Ectodermal cell (in vitro differentiated cells): ENCODE measurements at regions not wholly inside any gene's neighbourhood (a gene's known extent, or its start where the extent isn't known, plus 50 kb on each side); places are given as distances from the start of the nearest gene placed in this dataset.
"Not testable (repeated sequence)": the region's sequence is repeated elsewhere in the genome, so short reads cannot be mapped to it uniquely, and the experiment has no call there.

Experiments
- H3K27ac ChIP-seq: 2 replicates; pipeline ENCODE4 v1.7.0; 2013; ENCODE audit warnings: mild to moderate bottlenecking, low read depth, low read length; ENCODE audit not compliant: insufficient read depth, poor library complexity, severe bottlenecking
- H3K27me3 ChIP-seq: 2 replicates; pipeline ENCODE4 v1.7.0; 2013; ENCODE audit warnings: mild to moderate bottlenecking, low read length; ENCODE audit not compliant: insufficient read depth, control insufficient read depth, poor library complexity, severe bottlenecking
- H3K36me3 ChIP-seq: one replicate; pipeline ENCODE4 v1.7.0; 2013; ENCODE audit warnings: low read length; ENCODE audit not compliant: control insufficient read depth, insufficient read depth
- H3K4me1 ChIP-seq: one replicate; pipeline ENCODE4 v1.7.0; 2013; ENCODE audit warnings: low read length; ENCODE audit not compliant: control insufficient read depth, insufficient read depth
- H3K4me3 ChIP-seq: 2 replicates; pipeline ENCODE4 v1.7.0; 2013; ENCODE audit warnings: low read depth, low read length, control low read depth; ENCODE audit not compliant: insufficient read depth
- H3K9me3 ChIP-seq: 2 replicates; pipeline ENCODE4 v1.7.0; 2013; ENCODE audit warnings: mild to moderate bottlenecking, low read length, moderate library complexity; ENCODE audit not compliant: control insufficient read depth
- whole genome bisulfite sequencing, 2 experiments: methylation state at CpG; one replicate each; pipeline ENCODE4 v1.1.7; 2013; ENCODE audit warnings: missing lambda C conversion rate in 2 of 2; 5-methylcytosine and 5-hydroxymethylcytosine counted together

- no peak overlapping the region for H3K4me3 ChIP-seq
- no peak overlapping the region for H3K27ac ChIP-seq
- H3K9me3 ChIP-seq: no peaks in the 10 kb centered on the region
- no peaks in the 10 kb centered on the region for H3K36me3 ChIP-seq
- H3K4me1 ChIP-seq: no peaks in the 10 kb centered on the region
- H3K27me3 ChIP-seq: no peaks in the 10 kb centered on the region
- WGBS, 2 experiments: 88 to 94% methylated on average over 2 of the region's 2 CpGs
Observed at GRCh38 chr18:11467611-11468010, 141.8 kb upstream of the SLC35G4 start.

GRCh38 chr18:11464129-11464528 is 145.3 kb upstream of the SLC35G4 start:
- WGBS, 2 experiments: 90 to 100% methylated on average over 1 to 2 of the region's 2 CpGs
- Histone ChIP-seq H3K36me3 (no peaks in the 10 kb centered on the region), H3K4me1 (no peaks in the 10 kb centered on the region), H3K27ac (no peak overlapping the region), H3K4me3 (no peak overlapping the region), H3K9me3 (no peaks in the 10 kb centered on the region), H3K27me3 (no peaks in the 10 kb centered on the region)

- 86% methylated on average over 1 of the region's 3 CpGs; no CpG with 5 or more reads in 1 of the 2 experiments for WGBS, 2 experiments
- H3K36me3 ChIP-seq: no peaks in the 10 kb centered on the region
- no peak overlapping the region for H3K4me3 ChIP-seq
- no peaks in the 10 kb centered on the region for H3K9me3 ChIP-seq
- no peaks in the 10 kb centered on the region for H3K27me3 ChIP-seq
- no peak overlapping the region for H3K27ac ChIP-seq
- no peaks in the 10 kb centered on the region for H3K4me1 ChIP-seq
Observed at GRCh38 chr18:11458447-11458846, 150.9 kb upstream of the SLC35G4 start.

- H3K4me1 ChIP-seq, H3K36me3 ChIP-seq, H3K27ac ChIP-seq, H3K9me3 ChIP-seq, H3K27me3 ChIP-seq, H3K4me3 ChIP-seq: not testable (repeated sequence)
- WGBS, 2 experiments: 91 to 95% methylated on average over 3 of the region's 3 CpGs
Observed at GRCh38 chr18:11457853-11458252, 151.5 kb upstream of the SLC35G4 start.

- 94% methylated on average over 4 to 5 of the region's 5 CpGs for WGBS, 2 experiments
- no peaks in the 10 kb centered on the region for H3K9me3 ChIP-seq
- H3K27me3 ChIP-seq: no peaks in the 10 kb centered on the region
- no peak overlapping the region for H3K27ac ChIP-seq
- H3K4me3 ChIP-seq: no peak overlapping the region
- no peaks in the 10 kb centered on the region for H3K36me3 ChIP-seq
- no peaks in the 10 kb centered on the region for H3K4me1 ChIP-seq
Observed at GRCh38 chr18:11454040-11454439, 155.4 kb upstream of the SLC35G4 start.

GRCh38 chr18:11444169-11444568 is 165.2 kb upstream of the SLC35G4 start:
- not testable (repeated sequence) for H3K4me1 ChIP-seq, H3K27ac ChIP-seq, H3K4me3 ChIP-seq, H3K27me3 ChIP-seq, H3K36me3 ChIP-seq, H3K9me3 ChIP-seq
- WGBS, 2 experiments: 86% methylated on average over 2 of the region's 4 CpGs; no CpG with 5 or more reads in 1 of the 2 experiments

GRCh38 chr18:11437046-11437445 is 172.3 kb upstream of the SLC35G4 start:
- WGBS, 2 experiments: 80 to 83% methylated on average over 1 of the region's 2 CpGs
- Histone ChIP-seq H3K4me3 (no peak overlapping the region), H3K27me3 (no peaks in the 10 kb centered on the region), H3K36me3 (no peaks in the 10 kb centered on the region), H3K9me3 (no peaks in the 10 kb centered on the region), H3K4me1 (no peaks in the 10 kb centered on the region), H3K27ac (no peak overlapping the region)

- Histone ChIP-seq H3K27ac (no peak overlapping the region), H3K4me3 (no peak overlapping the region), H3K27me3 (no peaks in the 10 kb centered on the region), H3K9me3 (no peaks in the 10 kb centered on the region), H3K4me1 (no peaks in the 10 kb centered on the region), H3K36me3 (no peaks in the 10 kb centered on the region)
- WGBS, 2 experiments: 95 to 96% methylated on average over 36 of the region's 36 CpGs
Observed at GRCh38 chr18:11432360-11432811, 177.0 kb upstream of the SLC35G4 start.

GRCh38 chr18:11429876-11430275 is 179.5 kb upstream of the SLC35G4 start:
- WGBS, 2 experiments: 94 to 97% methylated on average over 2 of the region's 2 CpGs

GRCh38 chr18:11425211-11425610 is 184.2 kb upstream of the SLC35G4 start:
- no peaks in the 10 kb centered on the region for H3K27me3 ChIP-seq
- H3K4me1 ChIP-seq: no peaks in the 10 kb centered on the region
- WGBS, 2 experiments: 92 to 94% methylated on average over 7 of the region's 7 CpGs
- no peaks in the 10 kb centered on the region for H3K9me3 ChIP-seq
- H3K36me3 ChIP-seq: no peaks in the 10 kb centered on the region
- H3K27ac ChIP-seq: no peak overlapping the region
- H3K4me3 ChIP-seq: no peak overlapping the region

More at GRCh38 chr18:11429876-11430275, 179.5 kb upstream of the SLC35G4 start:
- no peaks in the 10 kb centered on the region for H3K9me3 ChIP-seq
- no peak overlapping the region for H3K27ac ChIP-seq
- H3K27me3 ChIP-seq: no peaks in the 10 kb centered on the region
- H3K4me1 ChIP-seq: no peaks in the 10 kb centered on the region
- no peaks in the 10 kb centered on the region for H3K36me3 ChIP-seq
- H3K4me3 ChIP-seq: no peak overlapping the region

GRCh38 chr18:11419338-11419737 is 190.1 kb upstream of the SLC35G4 start:
- Histone ChIP-seq H3K27ac (no peak overlapping the region), H3K36me3 (no peaks in the 10 kb centered on the region), H3K4me1 (no peaks in the 10 kb centered on the region), H3K4me3 (no peak overlapping the region), H3K9me3 (no peaks in the 10 kb centered on the region), H3K27me3 (no peaks in the 10 kb centered on the region)
- WGBS, 2 experiments: 90 to 96% methylated on average over 1 of the region's 1 CpG
